ENCODE measurements at regions not wholly inside any gene's neighbourhood (a gene's known extent, or its start where the extent isn't known, plus 50 kb on each side); places are given as distances from the start of the nearest gene placed in this dataset.

DNA sequence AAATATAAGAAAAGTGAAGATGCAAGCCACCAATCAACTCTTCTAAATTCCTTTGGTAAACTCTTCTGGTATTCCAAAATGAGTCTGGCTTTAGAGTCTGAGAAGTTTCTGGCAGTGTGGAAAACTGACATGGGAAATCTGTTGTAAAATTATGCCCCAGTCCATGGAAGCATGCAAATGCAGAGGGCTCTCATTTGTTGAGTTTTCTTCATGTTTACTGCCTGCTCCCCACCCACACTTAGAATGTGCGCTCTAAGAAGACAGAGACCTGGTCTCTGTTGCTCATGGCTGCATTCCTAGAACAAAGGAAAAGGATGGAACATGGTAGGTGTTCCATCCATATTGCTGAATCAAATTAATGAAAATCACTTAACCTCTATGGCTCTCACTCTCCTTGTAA, 411.8 kb upstream of the PDZRN3 start:
- 0% methylated on average over 1 of the region's 1 CpG for WGBS (ENCODE audit: insufficient coverage, insufficient replicate concordance, low lambda C conversion rate, missing lambda C conversion rate)
- ChIA-PET SMC1A (ENCODE audit: uncharacterized antibody, unreplicated experiment) (no interaction called here), CTCF (no interaction called here), POLR2A (no interaction called here), RAD21 (ENCODE audit: unreplicated experiment) (no interaction called here)
- no TSS peak for BruUV-seq (replicated peaks)
- TF ChIP-seq RB1 (IDR thresholded peaks at IDR 0.05; ENCODE audit: borderline replicate concordance) (no peak), ZNF622 (IDR thresholded peaks at IDR 0.05) (no peak)
- no peak for FAIRE-seq
- in situ Hi-C loops (cut with MboI), result no loop called here
- H3K36me3 ChIP-seq (ENCODE audit: control insufficient read depth in 2 of 2, insufficient read depth in 2 of 2, low read length in 1 of 2), result no peaks in the 10 kb centered on the region
- H2AFZ ChIP-seq (ENCODE audit: control insufficient read depth, low read depth, low read length), result no peak overlapping the region
- no peak overlapping the region for H3K9ac ChIP-seq (ENCODE audit: control insufficient read depth, insufficient read depth, low read length)
- intact Hi-C loops (cut with micrococcal nuclease; ENCODE audit: unreplicated experiment), result no loop called here
- no peaks in the 10 kb centered on the region for H3K9me3 ChIP-seq (replicated peaks; ENCODE audit: control insufficient read depth, insufficient read depth, low read length)
- no peak overlapping the region for H3K4me3 ChIP-seq
- H3K4me1 ChIP-seq (ENCODE audit: control insufficient read depth, insufficient read depth, low read length), result no peaks in the 10 kb centered on the region
- no peaks in the 10 kb centered on the region for H4K20me1 ChIP-seq (ENCODE audit: control insufficient read depth, insufficient read depth)
- H3K27ac ChIP-seq (ENCODE audit: control insufficient read depth, insufficient read depth), result no peak overlapping the region
- DNase-seq (ENCODE audit: low read depth, low spot score), result no peak
- H3K79me2 ChIP-seq (ENCODE audit: control insufficient read depth, insufficient read depth, low read length), result no peaks in the 10 kb centered on the region
- H3K27me3 ChIP-seq (replicated peaks in 1 of 2; ENCODE audit: control insufficient read depth in 2 of 2, insufficient read depth in 2 of 2, low read length in 1 of 2), result no peaks in the 10 kb centered on the region
- H3K4me2 ChIP-seq (ENCODE audit: control insufficient read depth, insufficient read depth), result no peak overlapping the region
- no peak for ATAC-seq

DNA sequence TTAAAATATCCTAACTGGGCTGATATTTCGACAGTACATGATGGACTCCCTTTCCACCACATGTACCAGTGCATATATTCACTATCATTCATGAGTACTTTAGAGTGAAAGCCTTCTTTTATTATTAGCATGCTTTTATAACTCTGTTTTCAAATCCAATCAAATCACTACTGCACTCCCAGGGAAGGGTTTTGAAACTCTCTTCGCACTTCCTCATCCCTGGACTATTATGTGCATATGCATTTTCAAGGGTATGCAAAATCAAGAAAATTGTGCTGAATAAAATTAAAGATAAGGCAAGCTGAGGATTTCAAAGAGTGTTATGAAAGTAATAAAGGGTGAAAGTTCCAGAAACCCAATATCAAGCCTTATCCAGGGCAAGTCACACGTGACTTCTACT, 411.4 kb upstream of the PDZRN3 start:
- Histone ChIP-seq H3K9me3 (replicated peaks; ENCODE audit: control insufficient read depth, insufficient read depth, low read length) (no peaks in the 10 kb centered on the region), H2AFZ (ENCODE audit: control insufficient read depth, low read depth, low read length) (no peak overlapping the region), H3K9ac (ENCODE audit: control insufficient read depth, insufficient read depth, low read length) (no peak overlapping the region), H3K27me3 (replicated peaks in 1 of 2; ENCODE audit: control insufficient read depth in 2 of 2, insufficient read depth in 2 of 2, low read length in 1 of 2) (no peaks in the 10 kb centered on the region), H3K27ac (ENCODE audit: control insufficient read depth, insufficient read depth) (no peak overlapping the region), H3K4me3 (no peak overlapping the region), H3K4me2 (ENCODE audit: control insufficient read depth, insufficient read depth) (no peak overlapping the region), H3K36me3 (ENCODE audit: control insufficient read depth in 2 of 2, insufficient read depth in 2 of 2, low read length in 1 of 2) (no peaks in the 10 kb centered on the region), H3K79me2 (ENCODE audit: control insufficient read depth, insufficient read depth, low read length) (no peaks in the 10 kb centered on the region), H3K4me1 (ENCODE audit: control insufficient read depth, insufficient read depth, low read length) (no peaks in the 10 kb centered on the region), H4K20me1 (ENCODE audit: control insufficient read depth, insufficient read depth) (no peaks in the 10 kb centered on the region)
- FAIRE-seq (no peak), DNase-seq (ENCODE audit: low read depth, low spot score) (no peak), ATAC-seq (no peak)
- ChIA-PET SMC1A (ENCODE audit: uncharacterized antibody, unreplicated experiment) (no interaction called here), POLR2A (no interaction called here), RAD21 (ENCODE audit: unreplicated experiment) (no interaction called here), CTCF (no interaction called here)
- no TSS peak for BruUV-seq (replicated peaks)
- WGBS (ENCODE audit: insufficient coverage, insufficient replicate concordance, low lambda C conversion rate, missing lambda C conversion rate), result 9% methylated on average over 3 of the region's 3 CpGs
- TF ChIP-seq, protein P1, sequence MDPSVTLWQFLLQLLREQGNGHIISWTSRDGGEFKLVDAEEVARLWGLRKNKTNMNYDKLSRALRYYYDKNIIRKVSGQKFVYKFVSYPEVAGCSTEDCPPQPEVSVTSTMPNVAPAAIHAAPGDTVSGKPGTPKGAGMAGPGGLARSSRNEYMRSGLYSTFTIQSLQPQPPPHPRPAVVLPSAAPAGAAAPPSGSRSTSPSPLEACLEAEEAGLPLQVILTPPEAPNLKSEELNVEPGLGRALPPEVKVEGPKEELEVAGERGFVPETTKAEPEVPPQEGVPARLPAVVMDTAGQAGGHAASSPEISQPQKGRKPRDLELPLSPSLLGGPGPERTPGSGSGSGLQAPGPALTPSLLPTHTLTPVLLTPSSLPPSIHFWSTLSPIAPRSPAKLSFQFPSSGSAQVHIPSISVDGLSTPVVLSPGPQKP (IDR thresholded peaks at IDR 0.05; ENCODE audit: low read depth, low read length), result no peak
- no peak for TF ChIP-seq ZNF622 (IDR thresholded peaks at IDR 0.05)
- TF ChIP-seq, protein P2, sequence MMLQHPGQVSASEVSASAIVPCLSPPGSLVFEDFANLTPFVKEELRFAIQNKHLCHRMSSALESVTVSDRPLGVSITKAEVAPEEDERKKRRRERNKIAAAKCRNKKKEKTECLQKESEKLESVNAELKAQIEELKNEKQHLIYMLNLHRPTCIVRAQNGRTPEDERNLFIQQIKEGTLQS (IDR thresholded peaks at IDR 0.05; ENCODE audit: borderline replicate concordance, extremely low read depth, low read depth, low read length), result no peak
- TF ChIP-seq, protein P3, sequence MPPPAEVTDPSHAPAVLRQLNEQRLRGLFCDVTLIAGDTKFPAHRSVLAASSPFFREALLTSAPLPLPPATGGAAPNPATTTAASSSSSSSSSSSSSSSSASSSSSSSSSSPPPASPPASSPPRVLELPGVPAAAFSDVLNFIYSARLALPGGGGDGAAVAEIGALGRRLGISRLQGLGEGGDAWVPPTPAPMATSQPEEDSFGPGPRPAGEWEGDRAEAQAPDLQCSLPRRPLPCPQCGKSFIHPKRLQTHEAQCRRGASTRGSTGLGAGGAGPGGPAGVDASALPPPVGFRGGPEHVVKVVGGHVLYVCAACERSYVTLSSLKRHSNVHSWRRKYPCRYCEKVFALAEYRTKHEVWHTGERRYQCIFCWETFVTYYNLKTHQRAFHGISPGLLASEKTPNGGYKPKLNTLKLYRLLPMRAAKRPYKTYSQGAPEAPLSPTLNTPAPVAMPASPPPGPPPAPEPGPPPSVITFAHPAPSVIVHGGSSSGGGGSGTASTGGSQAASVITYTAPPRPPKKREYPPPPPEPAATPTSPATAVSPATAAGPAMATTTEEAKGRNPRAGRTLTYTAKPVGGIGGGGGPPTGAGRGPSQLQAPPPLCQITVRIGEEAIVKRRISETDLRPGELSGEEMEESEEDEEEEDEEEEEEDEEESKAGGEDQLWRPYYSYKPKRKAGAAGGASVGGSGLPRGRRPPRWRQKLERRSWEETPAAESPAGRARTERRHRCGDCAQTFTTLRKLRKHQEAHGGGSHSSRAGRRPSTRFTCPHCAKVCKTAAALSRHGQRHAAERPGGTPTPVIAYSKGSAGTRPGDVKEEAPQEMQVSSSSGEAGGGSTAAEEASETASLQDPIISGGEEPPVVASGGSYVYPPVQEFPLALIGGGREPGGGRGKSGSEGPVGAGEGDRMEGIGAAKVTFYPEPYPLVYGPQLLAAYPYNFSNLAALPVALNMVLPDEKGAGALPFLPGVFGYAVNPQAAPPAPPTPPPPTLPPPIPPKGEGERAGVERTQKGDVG (CRISPR knock-in tag; IDR thresholded peaks at IDR 0.05), result no peak
- no peak for TF ChIP-seq TARDBP (IDR thresholded peaks at IDR 0.05; ENCODE audit: borderline replicate concordance)
- TF ChIP-seq NR2C1 (IDR thresholded peaks at IDR 0.05), result no peak
- TF ChIP-seq CEBPB (IDR thresholded peaks at IDR 0.05; ENCODE audit: borderline replicate concordance in 1 of 2, low read depth in 2 of 2, low read length in 2 of 2), result no peak
- no peak for TF ChIP-seq STAT1 (conservative IDR thresholded peaks at IDR 0.05)
- no peak for TF ChIP-seq SIN3A (IDR thresholded peaks at IDR 0.05; ENCODE audit: low read depth, low read length)
- TF ChIP-seq, protein P4, sequence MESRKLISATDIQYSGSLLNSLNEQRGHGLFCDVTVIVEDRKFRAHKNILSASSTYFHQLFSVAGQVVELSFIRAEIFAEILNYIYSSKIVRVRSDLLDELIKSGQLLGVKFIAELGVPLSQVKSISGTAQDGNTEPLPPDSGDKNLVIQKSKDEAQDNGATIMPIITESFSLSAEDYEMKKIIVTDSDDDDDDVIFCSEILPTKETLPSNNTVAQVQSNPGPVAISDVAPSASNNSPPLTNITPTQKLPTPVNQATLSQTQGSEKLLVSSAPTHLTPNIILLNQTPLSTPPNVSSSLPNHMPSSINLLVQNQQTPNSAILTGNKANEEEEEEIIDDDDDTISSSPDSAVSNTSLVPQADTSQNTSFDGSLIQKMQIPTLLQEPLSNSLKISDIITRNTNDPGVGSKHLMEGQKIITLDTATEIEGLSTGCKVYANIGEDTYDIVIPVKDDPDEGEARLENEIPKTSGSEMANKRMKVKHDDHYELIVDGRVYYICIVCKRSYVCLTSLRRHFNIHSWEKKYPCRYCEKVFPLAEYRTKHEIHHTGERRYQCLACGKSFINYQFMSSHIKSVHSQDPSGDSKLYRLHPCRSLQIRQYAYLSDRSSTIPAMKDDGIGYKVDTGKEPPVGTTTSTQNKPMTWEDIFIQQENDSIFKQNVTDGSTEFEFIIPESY (IDR thresholded peaks at IDR 0.05), result no peak
- TF ChIP-seq MTA2 (IDR thresholded peaks at IDR 0.05; ENCODE audit: low read depth), result no peak
- TF ChIP-seq TCF7 (IDR thresholded peaks at IDR 0.05; ENCODE audit: borderline replicate concordance), result no peak
- intact Hi-C loops (cut with micrococcal nuclease; ENCODE audit: unreplicated experiment), result no loop called here
- in situ Hi-C loops (cut with MboI), result no loop called here

Data from GM12878 (cell line).